GM10266 (cell line): ENCODE measurements at regions not wholly inside any gene's neighbourhood (a gene's known extent, or its start where the extent isn't known, plus 50 kb on each side); places are given as distances from the start of the nearest gene placed in this dataset.

Experiments
- DNase-seq: peaks from one replicate; pipeline ENCODE4 v3.0.0; 2012; ENCODE audit errors: extremely low spot score
- CTCF ChIP-seq: IDR thresholded peaks from 2 replicates; pipeline ENCODE4 v1.5.1; 2012; ENCODE audit warnings: mild to moderate bottlenecking, low read depth; ENCODE audit not compliant: control insufficient read depth, insufficient read depth; ENCODE audit errors: missing control alignments

- no peak for TF ChIP-seq CTCF
- no peak for DNase-seq
Observed at GRCh38 chr22:48660790-48661740, 1166.6 kb downstream of the BRD1 start.

GRCh38 chr22:48660104-48660789 lies 1167.4 kb downstream of the BRD1 start:
- TF ChIP-seq CTCF, result no peak
- no peak for DNase-seq

GRCh38 chr22:48659404-48659996 lies 1168.2 kb downstream of the BRD1 start:
- no peak for TF ChIP-seq CTCF
- DNase-seq, result no peak

GRCh38 chr22:48658871-48659270 lies 1168.8 kb downstream of the BRD1 start:
- DNase-seq, result no peak
- TF ChIP-seq CTCF, result no peak

GRCh38 chr22:48658246-48658645 lies 1169.4 kb downstream of the BRD1 start:
- DNase-seq, result no peak
- no peak for TF ChIP-seq CTCF

- DNase-seq, result no peak
- no peak for TF ChIP-seq CTCF
Observed at GRCh38 chr22:48654492-48654891, 1173.2 kb downstream of the BRD1 start.

- DNase-seq, result no peak
- no peak for TF ChIP-seq CTCF
Observed at GRCh38 chr22:48653929-48654328, 1173.7 kb downstream of the BRD1 start.
